HG02870 (cell line): ENCODE measurements at regions not wholly inside any gene's neighbourhood (a gene's known extent, or its start where the extent isn't known, plus 50 kb on each side); places are given as distances from the start of the nearest gene placed in this dataset.

Experiments used
- ATAC-seq: cut with Tn5 transposase; IDR thresholded peaks from one replicate; pipeline ENCODE4 v1.9.1; 2021; ENCODE audit warnings: mild to moderate bottlenecking, moderate library complexity; ENCODE audit not compliant: unreplicated experiment

DNA sequence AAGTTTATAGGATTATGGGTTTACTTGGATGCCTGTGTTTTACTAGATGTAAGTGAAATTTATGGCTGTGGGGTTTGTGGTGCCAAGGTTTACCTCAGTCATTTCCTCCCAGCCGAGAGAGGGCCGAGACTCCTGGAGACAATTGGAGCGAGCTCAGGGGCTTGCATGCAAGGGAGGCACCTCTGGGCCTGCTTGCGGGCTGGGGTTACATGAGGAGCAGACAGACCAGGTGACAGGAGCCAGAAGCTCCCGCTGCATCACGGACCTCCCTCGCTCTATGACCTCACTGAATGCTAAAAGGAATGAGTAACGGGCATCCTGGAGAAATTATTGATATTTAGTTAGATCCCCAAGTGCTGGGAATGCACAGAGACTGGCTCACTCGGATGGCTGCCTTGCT is 275.2 kb upstream of the KIRREL3 start:
- ATAC-seq = no peak

DNA sequence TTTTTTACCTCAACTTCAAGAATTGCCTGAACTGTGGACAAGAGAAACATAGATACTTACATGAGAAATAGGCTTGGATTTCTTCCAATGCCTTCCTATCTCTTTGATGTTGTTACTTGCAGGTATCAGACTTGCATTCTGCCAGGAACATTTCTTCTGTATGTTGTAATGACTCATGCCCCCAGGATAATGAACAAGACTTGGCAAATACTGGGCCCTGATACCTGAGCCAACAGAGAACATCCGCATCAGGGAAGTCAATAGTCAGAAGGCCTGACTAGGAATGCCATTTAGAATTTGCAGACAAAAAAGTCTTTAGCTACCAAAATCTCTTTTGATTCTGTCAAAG is 273.7 kb upstream of the KIRREL3 start:
- no peak for ATAC-seq

DNA sequence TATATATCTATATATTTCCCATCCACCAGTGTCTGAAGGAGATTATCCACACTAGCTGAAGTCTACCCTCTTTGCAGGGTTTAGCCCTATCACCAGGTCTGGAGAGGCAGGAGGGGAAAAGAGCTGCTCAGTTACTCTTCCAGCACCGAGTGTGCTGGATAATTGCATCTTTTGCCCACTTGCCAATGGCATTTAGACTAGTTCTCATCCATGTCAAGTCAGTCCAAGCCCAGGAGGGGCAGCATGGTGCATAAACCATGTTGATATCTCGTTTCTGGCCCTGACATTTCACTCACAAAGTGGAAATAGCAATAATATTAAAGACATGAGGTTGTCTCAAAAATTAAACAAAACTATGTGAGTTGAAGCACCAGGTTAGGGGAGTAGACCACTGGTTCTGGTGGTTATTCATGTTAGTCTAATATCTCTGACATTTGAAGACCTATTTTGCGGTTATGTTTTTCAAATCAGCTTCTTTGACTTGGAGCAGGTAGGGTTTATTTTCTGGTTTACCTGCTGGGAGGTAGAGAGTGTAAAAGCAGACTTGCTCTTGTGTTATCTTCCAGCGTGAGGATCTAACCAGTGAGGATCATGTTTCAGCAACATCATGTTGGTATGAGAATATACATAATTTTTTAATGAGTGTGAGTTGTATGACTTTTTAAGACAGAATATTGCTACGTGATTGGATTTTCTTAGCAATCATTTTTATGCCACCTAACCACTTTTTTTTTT is 273.2 kb upstream of the KIRREL3 start:
- ATAC-seq = no peak

DNA sequence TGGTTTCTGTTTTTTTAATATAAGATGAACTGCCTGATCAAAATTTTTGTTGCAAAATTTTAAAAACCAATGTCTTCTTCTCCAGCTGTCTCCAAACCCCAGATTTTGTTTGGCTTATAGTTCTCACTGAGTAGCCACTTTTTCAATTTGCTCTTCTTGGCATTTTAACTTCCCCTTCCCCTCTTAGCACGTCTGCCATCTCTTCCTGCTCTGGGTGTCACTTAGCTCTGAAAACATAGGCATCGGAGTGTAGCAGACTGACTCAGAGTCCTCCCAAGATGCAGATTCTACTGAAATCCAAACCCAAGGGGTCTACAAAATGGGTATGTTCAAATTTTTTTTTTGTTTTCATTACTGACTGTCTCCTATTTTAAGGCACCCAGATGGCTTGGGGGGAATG is 270.3 kb upstream of the KIRREL3 start:
- no peak for ATAC-seq

DNA sequence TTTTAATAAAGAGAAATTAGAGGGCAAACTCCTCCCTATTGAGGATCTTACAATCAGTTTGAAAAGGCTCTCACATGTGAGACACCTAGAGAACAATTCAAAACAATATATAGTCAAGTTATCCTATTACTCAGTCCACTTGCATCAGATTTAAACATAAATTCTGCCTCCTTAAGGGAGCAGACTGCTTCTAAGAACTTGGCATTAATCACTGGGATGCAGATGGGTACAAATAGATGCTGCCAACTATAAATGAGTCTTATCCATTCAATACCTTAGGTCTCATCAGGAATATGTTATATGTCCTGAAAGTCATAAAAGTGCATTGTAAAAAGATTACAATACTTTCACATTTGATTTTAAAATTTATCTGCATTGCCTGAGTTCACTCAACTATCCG is 269.3 kb upstream of the KIRREL3 start:
- no peak for ATAC-seq

DNA sequence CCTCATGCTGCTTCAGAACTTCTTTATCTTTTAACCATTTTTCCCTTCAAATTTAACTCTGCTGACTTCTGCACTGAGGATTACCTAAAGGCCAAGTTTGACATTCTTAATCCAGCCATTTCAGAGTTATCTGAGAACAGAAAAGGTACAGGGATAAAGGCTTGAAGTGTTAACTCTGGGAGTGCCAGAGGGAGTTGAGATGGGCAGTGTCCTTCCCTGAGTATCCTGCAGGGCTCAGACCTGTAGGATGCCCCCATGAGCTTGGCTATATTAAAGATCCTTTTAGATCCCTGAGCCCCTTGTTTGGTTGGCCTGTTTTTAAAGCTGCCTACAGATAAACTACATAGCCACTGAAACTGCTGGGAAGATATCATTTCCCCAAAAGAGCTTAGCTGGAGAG is 268.4 kb upstream of the KIRREL3 start:
- ATAC-seq = no peak

DNA sequence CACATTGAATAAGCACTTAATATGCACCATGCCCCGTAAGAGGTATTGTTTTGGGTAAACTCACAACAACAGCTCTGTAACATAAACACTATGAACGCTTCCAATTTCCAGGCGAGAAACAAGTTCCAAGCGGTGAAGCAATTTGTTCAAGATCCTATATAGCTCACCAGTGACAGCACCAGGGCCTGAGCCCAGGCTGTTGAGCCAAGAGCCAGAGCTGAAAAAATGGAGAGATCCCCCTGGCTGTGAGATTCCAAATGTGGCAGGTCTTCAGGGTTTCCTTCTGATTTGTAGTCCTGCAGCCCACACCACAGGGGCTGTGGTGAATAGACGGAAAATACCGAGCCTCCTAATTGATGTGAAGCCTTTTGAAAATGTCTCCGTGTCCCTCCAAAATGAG is 268.0 kb upstream of the KIRREL3 start:
- ATAC-seq = no peak

DNA sequence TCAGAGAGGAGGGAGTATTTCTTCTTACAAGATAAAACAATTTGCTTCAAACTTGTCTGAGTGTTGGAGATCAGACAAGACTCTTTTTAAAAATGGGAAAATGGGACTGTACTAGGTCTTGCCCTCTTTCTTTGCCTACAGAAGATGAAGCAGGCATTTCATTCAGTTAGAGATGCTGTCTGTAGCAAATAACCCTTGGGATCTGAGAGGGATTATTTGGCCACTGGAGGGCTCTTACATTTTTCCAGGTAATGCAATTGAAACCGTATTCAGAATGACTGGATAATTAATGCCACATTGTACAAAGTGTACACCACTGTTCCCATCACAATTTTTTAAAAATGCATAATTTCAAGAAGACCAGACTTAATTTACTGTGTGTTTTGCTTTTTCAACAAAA is 258.5 kb upstream of the KIRREL3 start:
- no peak for ATAC-seq

DNA sequence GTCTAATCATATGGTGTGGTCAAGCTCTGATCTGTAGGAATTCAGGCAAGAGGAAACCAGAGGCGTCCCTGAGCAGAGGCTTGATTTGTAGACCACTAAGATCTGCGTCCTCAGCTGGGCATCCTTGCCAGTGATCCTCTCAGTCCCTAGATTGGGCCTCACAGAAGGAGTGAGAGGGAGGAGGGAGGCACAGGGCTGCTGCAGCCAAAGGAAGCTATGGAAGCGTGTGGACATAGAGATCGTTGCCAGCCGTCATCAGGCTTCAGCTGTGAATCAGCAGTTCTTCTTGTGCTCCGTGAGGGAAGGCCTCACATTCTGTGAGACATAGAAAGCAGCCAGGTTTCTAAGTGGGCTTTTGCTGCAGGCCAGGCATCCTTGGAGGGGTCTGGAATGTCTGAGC is 254.6 kb upstream of the KIRREL3 start:
- no peak for ATAC-seq

DNA sequence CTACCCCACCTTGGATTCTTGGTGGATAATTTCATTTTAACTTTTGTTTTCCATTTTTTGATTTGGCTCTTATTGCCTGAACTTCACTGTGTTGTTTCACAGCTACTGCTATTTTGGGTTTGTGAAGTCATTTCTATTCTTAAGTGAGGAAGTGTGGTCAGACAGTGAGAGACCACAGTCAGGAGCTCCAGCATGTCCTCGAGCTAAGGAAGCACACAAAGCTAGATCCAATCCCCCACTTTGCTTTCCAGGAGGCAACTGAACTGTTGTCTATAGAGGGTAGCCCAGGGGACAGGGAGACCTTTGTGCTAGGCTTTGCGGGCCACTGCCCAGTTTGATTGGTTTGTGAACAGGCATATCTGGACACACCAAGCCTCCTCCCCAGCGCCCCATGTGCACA is 251.8 kb upstream of the KIRREL3 start:
- no peak for ATAC-seq

DNA sequence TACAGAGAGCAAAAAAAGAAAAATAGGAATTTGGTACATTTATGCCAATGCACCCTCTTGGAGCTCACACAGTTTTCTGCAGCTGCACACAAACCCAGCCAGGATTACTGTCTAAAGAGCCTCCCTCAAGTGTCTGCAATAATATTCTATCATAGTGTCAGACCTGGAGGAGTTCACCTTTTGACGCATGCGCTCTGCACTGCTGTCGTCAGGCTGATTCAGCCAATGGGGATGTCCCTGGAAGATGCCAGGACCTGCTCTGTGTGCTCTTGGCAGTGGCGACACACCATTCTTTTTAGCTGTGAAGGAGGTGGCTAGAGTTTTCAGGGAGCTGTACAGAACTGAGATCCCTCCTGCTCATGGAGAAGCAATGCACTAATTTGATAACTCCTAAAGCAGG is 249.0 kb upstream of the KIRREL3 start:
- ATAC-seq = no peak

DNA sequence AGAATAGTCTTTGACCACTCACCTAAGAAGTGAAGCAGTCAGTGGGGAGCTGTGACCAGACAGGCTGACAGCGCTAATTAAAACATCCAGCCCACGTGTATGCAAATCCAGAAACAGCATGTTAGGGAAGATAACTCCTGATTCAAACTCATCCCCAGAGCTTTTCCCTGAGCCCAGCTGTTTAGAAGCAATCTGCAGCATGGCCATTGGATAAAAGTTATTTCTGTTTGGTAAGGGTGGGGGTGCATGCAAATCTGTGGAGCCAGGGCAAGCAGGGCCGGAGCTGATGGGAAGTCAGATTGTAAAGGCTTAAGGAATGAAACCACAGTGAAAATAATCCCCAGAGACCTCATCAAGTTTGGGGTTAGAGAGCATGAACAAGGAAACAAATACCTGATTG is 247.9 kb upstream of the KIRREL3 start:
- ATAC-seq = no peak

DNA sequence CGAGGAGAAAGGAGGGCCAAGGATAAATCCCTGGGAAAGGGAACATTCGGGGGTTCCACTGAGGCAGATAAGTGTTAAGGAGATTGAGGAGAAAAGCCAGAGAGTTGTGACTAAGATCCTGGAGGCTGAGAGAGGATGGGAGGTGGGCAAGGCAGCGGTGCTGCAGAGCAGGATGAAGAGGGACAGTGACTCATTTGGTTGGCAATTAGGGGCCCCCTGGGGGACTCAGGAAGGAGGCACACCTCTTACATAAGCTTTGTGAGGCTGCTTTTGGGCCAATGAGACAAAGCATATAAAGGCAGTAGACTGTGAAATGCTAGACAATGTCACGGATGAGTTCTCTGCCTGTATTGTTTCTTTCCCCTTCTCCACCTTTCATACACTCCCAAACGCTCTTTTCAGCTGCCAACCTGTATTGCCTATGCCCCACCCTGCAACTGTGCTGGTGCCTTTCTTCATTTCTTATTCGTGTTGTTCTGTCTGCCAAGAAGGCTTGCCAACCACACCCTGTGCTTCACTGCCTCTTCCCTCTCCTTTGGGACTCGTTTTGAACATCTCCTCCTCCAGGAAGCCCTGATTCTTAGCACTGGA is 246.8 kb upstream of the KIRREL3 start:
- no peak for ATAC-seq

DNA sequence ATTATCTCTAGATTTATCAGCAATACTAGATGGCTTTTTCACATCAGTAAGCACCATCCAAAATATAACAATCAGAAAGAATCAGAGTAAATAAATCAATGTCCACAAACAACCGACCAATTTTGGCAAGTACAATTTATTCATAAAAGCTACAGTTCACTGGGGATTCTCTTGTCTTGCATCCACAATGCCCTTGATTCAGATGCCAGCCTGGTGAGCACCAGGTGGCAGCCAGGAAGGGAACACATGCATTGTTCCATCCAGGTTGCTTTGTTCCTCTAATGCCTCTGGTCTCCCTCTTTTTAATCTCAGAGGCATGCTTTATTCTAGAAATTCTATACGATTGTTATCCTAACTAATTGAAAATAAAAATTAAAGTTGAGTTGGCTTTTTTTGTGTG is 242.1 kb upstream of the KIRREL3 start:
- no peak for ATAC-seq

DNA sequence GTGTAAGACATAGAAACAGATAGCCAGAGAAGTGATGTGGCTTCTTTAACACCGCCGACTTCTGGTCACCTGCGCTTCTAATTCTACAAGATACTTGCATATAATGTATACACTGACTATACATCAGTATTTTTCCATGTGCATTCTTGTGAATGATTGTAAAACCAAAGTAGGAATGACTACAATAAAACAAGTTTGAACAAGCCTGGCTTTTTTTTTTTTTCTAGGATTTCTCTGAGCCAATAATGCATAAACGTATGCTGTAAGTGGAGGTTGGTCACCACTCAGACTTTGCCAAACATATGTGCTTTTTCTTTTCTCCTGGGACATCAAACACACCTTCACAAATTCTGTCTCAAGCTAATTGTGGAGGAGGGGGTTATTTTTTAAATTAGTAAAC is 237.8 kb upstream of the KIRREL3 start:
- no peak for ATAC-seq

DNA sequence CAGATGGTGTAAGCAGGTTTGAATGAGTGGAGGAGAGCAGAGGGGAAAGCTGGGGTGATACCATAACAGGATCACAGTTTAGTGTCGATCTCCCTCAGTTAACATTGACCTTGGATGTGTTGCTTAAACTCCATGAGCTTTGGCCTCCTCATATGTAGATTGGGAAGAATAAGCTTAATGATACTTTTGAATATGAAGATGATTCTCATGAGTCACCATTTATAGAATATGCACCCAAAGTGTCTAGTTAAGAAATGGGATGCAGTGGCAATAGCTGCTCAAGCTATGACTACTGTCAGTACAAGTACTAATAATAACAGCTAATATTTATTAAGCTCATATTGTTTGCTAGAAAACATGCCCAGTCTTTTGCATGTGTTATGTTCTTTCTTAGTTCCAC is 236.2 kb upstream of the KIRREL3 start:
- no peak for ATAC-seq

DNA sequence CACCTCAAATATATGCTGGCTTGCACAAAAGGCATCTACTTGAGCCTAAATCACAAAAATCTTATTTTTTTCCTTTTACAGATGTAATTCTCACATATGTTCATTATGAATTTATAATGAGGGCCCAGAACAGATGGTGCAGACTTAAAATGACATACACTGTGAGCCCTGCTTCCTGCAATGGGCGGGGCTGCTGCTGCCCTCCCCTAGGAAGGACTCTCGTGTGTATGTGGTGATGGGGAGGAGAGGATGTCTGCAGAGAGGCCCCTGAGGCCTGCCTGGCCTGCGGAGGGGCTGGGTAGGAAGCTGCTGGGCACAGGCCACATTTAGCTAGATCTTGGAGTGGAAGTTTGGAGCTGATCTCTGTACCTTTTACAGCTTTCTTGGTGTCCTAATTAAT is 233.4 kb upstream of the KIRREL3 start:
- no peak for ATAC-seq

DNA sequence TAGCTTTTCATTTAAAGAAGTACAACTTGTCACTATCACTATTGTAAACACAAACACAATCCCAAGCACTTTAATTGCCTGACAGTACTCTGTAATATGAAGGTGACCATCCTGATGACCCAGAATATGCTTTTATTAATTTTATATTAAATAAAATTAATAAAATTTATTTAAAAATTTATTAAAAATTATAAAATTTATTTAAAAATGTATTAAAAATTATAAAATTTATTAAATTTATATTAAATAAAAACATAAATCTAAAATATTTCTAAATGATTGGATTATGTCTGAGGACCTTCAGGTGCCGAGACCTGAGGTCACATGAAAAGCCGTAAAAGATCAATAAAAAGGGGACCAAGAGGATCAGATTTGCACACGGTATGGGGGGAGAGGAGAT is 229.8 kb upstream of the KIRREL3 start:
- ATAC-seq = no peak

DNA sequence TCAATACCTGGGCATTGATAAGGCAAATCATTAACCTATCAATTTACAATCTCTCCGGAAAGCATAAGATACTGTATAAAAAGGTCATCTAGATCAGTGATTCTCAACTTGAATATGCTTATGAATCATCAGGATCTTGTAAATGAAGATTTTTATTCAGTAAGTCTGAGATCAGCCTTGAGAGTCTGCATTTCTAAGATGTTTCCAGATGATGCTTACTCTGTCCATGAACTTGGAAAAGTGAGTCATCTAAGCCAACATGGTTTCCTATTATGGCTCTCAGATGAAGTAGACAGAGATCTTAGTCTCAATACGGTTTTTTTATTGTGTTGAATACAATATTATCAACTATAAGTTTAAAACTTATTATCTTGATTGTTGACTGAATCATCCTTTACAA is 226.4 kb upstream of the KIRREL3 start:
- ATAC-seq = no peak

DNA sequence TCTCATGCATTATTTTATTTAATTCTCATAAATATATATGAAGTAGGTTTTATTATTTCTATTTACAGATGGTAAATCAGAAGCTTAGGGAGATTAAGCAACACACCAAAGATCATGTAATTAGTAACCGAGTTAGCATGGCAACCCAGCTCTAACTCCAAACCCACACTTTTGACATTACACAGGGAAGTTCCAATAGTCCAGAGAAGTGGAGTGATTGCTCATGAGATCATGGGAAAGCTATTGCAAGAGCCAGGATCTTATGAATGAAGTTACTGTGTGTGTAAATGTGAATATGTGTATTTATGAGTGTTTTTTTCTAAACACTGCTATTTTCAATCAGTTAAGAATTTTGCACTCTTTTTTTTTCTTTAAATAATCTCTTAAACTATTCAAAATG is 225.8 kb upstream of the KIRREL3 start:
- ATAC-seq = no peak

DNA sequence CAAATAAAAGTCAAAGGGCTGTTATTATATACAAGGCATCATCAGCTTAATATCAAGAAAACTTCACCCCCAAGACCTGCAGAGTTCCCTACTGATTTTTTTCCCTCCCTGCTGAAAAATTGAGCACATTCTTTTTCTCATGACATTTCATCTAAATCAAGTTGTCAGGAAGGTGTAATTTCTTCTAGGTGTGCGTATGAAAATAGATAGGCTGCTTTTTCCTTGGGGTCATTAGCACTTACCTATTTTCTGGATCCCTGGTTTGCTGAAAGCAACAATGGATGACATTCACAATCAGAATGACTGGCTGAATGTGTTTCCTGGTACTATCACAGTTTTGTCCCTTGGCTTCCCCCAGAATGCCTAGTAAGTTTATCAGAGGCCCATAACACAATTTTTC is 225.0 kb upstream of the KIRREL3 start:
- ATAC-seq = no peak

DNA sequence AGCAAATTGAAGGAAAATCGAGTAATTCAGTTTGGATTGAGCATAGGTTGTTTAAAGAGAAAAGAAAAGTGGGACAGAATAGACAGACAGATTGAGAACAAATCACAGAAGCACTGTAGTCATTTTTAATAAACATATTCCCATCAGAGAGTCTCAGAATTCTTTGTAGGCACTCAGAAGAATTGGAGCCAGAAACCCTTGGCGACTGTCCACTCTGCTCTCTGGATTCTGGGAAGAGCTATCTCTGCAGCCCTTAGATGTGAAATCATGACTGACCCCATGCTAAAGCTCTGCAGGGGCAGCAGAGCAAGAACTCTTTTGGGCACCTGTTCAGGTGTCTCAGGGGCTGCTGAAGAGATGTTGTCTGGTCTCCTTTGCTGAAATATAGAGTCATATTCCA is 223.7 kb upstream of the KIRREL3 start:
- no peak for ATAC-seq

DNA sequence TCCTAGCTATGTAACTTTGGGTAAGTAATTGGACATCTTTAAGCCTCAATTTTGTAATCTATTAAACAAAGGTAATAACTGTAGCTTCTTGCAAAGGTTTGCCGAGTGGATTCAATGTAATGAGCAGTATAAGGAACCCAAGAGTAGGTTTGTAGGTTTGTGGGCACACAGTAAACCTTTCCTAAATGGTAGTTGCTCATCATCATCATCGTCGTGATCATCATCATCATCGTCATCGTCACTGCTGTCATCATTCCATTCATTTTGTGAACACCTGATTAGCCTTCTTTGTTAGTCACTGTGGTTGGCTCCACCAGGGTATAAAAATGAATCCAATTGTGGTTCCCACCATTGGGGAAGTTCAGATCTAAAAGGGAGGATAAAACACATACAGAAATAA is 223.1 kb upstream of the KIRREL3 start:
- no peak for ATAC-seq
